ENCODE measurements at regions not wholly inside any gene's neighbourhood (a gene's known extent, or its start where the extent isn't known, plus 50 kb on each side); places are given as distances from the start of the nearest gene placed in this dataset.
A peak's percentile ranks its signal among the peaks of the same experiment; 100 is the strongest.

DNA sequence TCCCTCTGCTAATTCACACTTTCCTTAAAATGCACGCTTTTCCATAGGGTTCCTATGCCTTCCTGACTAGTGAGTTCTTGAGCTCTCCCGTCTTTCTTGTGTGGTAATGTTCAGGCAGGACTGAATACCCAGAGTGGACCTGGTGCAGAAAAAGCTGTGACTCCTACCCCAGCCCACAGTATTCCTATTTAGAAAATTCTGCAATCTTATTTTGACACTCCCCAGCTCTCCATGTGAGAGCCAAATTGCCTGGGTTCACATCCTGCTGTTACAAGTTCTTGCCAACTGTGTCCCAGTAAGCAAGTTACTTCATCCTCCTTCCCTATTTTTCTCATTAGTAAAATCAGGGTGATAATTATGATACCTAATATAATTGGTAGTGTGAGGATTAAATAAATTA, 290.8 kb upstream of the SLCO3A1 start:
- DNase-seq = no peak

DNA sequence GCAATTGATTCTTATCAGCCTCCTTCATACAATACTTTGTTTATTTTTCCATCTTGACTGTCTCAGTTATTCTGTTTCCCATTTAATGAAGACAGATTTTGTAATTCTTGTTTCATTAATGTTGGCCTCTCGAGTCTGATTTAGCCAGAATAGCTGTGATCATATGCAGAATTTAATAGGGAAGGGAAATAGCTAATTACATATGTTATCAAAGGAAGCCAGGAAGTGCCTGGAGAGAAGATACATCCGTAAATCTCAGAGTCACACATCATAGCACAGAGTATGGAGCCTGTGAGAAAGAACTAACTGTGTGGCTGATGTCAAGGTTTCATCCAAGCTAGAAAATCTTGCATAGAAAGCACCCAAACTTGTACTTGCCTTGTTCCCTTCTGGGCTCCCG, 288.9 kb upstream of the SLCO3A1 start:
- no peak for DNase-seq

DNA sequence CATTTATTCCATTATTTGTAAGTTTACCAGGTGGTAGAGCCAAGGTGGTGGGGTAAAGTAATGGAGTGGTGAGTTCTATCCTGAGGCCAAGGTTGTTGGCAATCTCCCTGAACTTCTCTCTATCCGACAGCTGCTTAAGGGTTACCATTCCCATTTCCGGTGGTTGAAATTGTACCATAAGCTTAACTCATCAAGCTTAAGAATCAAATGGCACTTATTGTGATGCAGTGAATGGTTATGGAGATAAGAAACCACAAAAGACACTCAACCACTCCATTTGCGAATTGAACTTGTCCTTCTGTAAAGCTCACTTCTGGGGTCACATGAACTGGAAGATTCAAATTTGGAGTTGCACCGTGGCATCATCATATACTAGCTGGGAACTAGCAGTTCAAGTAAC, 287.4 kb upstream of the SLCO3A1 start:
- peak; percentile 77 for DNase-seq

DNA sequence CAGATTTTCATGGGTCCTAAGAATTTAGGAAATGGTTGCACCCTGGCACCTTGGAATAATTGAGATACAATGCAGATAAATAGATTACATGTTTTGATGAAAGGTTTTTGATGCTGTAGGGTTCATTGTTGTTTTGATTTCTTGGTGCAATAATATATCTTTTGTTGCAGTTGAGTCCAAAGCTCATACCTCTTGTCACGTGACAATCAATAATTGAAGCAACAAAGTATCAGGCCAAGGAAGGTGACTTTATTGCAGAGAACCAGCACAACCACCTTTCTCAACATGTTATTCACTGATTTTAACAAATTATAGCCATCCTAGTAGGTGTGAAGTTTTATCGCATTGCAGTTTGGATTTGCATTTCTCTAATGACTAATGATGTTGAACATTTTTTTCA, 285.5 kb upstream of the SLCO3A1 start:
- no peak for DNase-seq

GRCh38 chr15:91572110-91572509, 281.4 kb upstream of the SLCO3A1 start:
- DNase-seq = peak; percentile 85

- DNase-seq = no peak
These were observed 277.4 kb upstream of the SLCO3A1 start for GRCh38 chr15:91576096-91576495.

GRCh38 chr15:91578511-91578910, 275.0 kb upstream of the SLCO3A1 start:
- DNase-seq = no peak

DNA sequence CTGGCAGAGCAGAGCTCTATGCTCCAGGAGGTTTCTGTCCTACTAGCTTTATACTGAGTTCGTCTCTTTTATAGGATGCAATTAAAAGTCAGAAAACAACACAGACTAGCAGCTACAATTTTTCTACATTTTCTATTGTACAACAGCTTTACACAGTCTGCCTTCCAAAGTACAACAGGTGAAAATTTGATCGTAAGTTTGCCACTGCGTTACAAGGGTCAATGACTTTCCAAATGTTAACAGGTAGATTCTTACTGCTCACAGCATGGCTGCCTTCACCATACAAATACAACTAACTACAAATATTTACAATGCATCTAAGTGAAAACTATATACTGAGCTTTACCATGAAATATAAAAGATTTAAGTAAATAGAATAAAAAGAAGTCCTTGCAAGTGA, 268.6 kb upstream of the SLCO3A1 start:
- no peak for DNase-seq

GRCh38 chr15:91586560-91586959, 266.9 kb upstream of the SLCO3A1 start:
- DNase-seq = no peak

GRCh38 chr15:91589360-91589759, 264.1 kb upstream of the SLCO3A1 start:
- DNase-seq = no peak

DNA sequence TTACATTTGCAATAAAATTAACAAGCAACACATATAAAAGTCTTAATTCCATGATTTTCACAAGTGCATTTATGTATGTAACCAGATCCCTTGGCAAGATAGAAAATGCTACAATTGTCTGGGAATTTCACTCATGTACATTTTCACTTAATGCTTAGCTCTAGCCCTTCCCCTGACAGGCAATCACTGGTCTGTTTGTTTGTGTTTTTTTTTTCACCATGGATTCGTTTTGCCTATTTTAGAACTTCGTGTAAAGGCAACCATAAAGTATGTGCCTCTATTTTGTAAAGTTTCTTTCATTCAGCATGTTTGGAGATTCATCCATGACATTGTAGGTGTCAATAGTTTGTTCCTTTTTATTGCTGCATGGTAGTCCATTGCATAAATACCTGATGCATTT, 260.9 kb upstream of the SLCO3A1 start:
- no peak for DNase-seq

- no peak for DNase-seq
These were observed 260.4 kb upstream of the SLCO3A1 start for GRCh38 chr15:91593067-91593466.

- no peak for DNase-seq
These were observed 259.9 kb upstream of the SLCO3A1 start for GRCh38 chr15:91593653-91594052.

- peak; percentile 14 for DNase-seq
These were observed 254.2 kb upstream of the SLCO3A1 start for GRCh38 chr15:91599261-91599660.

- no peak for DNase-seq
These were observed 250.0 kb upstream of the SLCO3A1 start for GRCh38 chr15:91603384-91604080.

DNA sequence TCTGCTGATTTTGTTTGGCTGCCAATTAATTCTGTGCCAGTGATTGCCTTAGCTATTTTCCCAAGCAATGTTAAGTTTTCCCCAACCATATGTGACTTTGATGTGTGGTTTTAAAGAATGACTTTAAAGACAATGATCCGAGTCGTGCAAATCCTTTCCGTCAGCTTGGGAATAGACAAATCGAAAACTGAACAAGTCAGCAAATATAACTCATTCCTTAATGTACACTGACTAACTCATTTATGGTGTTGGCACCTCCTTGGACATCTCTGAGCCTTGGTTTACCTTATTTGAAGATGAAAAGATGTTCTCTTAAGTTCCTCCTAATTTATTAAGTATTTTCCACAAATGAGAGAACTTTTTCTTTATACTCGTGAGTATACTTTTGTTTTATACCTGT, 249.4 kb upstream of the SLCO3A1 start:
- DNase-seq = no peak

DNA sequence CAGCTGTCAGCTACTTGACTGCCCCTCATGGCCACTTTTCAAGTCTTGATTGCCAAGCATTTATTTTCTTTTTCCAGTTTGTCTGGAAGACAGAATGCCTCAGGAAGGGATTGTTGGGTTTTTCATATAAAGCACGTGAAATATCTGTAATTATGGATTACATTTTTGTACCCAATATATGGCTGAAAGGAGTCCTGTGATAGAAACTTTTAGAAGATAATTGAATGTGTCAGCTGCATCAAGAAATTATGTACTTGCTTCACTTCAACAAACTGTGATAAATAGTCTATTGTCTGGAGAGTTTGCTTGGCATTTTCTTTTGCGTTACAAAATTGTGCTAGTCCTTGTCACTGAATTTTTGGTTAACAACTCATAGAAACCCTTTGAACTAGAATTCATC, 247.9 kb upstream of the SLCO3A1 start:
- DNase-seq = no peak

- no peak for DNase-seq
These were observed 244.3 kb upstream of the SLCO3A1 start for GRCh38 chr15:91609231-91609630.

GRCh38 chr15:91609966-91610365, 243.5 kb upstream of the SLCO3A1 start:
- DNase-seq = no peak

DNA sequence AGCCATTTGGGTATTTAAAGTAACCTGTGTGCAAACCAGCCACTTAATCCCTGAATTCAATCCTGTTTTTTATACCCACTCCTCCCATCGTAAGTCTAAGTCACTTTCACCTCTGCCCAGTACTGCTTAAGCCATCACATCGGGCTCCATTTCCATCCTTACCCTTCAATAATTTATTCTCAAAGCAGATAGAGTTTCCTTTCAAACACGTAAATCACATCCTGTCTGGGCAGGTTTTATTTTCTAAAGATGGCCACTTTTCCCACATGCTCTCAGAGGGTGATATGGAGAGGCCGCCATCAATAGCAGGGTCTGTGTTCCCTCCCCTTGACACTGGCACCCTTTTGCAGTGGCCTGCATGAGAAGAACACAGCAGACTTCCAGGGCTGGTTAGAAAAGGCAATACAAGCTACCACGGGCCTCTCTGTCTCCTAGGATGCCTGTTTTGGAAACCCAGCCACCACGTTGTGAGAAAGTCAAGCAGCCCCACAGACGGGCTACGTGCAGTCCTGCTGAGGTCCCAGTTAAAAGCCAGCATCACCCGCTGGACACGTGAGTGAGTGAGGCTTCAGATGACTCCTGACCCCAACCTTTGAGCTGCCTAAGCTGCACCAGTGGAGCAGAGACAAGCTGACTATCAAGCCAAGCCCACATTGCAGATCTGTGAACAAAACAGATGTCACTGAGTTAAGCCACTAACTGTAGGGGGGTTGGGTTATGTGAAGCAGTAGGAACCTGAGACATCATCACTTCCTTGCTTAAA, 241.8 kb upstream of the SLCO3A1 start:
- DNase-seq = no peak

DNA sequence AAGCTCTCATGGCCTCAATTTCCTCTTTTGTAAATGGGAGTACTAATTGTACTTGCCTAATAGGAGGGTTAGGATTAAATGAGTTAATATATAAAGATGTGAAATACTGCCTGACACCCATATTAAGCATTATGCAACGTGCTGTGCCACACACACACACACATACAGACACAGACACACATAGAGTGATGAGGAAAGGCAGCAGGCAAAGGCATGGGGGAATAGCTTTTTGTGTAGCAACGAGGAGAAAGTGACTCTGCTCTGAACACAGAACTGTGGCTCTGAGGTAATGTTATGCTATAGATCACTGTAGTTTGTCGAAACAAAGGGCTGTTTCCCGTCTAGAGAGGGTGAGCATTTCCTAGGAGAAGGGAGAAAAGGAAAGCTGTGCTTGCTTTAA, 233.3 kb upstream of the SLCO3A1 start:
- DNase-seq = no peak

- DNase-seq = no peak
These were observed 231.3 kb upstream of the SLCO3A1 start for GRCh38 chr15:91622235-91622634.

GRCh38 chr15:91622711-91623342, 230.7 kb upstream of the SLCO3A1 start:
- DNase-seq = no peak

DNA sequence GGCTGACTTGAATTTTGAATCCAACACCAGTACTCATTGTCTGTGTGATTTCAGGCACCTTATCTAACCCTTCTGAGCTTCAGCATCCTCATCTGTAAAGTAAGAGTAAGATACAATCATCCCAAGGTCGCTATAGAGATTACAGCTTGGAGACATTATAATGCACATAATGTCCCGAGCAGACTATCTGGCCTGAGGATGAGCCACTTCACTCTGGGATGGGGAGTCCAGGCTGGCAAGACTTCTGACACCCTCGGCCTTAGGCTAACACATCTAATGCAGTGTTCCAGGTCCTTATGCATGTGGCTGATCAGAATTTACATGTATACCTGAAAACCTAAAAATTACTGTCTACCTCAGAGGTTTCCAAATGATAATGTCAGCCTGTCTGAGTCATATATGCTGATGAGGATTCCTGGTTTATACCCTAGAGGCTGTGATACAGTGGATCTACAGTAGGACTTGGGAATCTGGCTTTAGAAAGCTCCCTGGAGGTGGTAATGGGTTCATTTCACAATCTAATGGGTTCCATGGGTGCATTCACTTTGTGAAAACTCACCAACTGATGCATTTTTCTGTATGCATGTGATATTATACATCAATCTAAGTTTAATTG, 229.0 kb upstream of the SLCO3A1 start:
- no peak for DNase-seq
